Activated CD4-positive, alpha-beta T cell treated with anti-CD3 and anti-CD28 coated beads, Interleukin-2, amount 50 U/mL, for 24 hours (primary cell): ENCODE measurements at regions not wholly inside any gene's neighbourhood (a gene's known extent, or its start where the extent isn't known, plus 50 kb on each side); places are given as distances from the start of the nearest gene placed in this dataset.

Experiments
- DNase-seq, 2 donors: peaks; one replicate each; pipeline ENCODE4 v3.0.0-alpha.2; 2020; ENCODE audit warnings: low read depth in 1 of 2, low spot score in 1 of 2

DNA sequence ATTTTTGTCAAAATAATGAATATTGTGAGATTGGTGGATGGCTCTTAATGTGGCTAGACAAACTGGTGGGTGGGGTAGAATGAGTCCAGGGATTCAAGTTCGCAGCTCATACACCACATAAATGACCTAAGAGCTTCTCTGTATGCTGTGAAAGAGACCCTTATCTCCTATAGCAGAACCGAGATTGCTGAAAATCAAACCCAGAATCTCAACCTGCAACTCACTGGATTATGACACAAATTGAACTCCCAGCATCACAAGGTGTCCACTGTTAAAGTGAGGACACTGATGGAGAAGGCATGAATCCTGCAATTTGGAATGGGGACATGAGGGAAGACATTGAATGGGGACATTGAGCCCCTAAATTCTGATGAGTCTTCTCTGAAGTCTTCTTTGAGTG, 51.3 kb upstream of the CNKSR3 start:
- DNase-seq: no peak

DNA sequence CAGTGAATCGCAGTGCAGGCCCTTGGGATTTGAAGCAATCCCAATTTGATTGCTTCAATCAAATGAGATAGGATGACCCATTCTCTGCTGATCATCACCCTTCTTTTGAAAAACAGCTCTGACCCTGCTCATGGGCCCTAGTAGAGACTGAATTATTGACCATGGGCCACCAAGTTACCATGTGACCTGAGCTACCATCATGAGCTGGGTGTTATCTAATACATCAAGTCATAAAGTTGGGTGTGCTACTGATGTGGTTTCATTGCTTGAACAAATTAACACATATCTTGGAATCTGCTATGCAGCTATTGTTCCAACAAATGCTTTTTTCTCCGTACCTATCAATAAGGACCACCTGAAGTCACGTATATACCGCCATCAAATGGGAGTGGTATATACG, 54.8 kb upstream of the CNKSR3 start:
- DNase-seq: no peak

DNA sequence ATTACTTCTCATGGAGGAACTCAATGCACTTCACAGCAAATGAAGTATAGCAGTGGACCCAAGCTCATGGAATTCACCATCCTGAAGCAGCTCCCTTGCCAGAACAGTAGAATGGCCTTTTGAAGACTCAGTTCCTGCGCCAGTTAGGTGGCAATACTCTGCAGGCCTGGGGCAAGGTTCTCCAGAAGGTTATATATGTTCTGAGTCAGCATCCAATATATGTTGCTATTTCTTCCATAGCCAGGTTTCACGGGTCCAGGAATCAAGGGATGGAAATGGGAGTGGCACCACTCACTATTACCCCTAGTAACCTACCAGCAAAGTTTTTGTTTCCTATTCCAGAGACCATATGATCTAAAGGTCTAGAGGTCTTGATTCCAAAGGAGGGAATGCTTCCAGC, 56.4 kb upstream of the CNKSR3 start:
- DNase-seq: no peak

DNA sequence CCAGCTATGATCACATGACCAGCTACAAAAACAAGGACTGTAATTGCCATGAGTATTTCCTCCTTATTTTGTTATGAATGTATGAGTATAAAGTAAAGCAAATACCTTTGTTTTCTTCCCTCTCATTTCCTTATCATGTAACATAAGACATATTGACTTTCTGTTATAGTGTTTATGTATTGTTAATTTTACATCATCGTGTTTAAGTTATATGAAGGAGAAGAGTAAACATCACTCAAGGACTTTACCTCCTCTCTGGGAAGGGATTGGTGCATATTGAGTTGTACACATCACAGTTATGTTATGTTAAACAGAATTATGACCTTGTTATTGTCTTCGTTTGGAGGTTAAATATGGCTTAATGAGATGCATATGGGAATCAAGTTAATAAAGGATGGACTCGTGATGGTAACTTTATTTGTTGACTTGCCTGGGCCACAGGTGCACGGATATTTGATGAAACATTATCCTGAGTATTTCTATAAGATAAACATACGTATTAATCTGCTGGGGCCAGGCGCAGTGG, 57.3 kb upstream of the CNKSR3 start:
- no peak for DNase-seq

DNA sequence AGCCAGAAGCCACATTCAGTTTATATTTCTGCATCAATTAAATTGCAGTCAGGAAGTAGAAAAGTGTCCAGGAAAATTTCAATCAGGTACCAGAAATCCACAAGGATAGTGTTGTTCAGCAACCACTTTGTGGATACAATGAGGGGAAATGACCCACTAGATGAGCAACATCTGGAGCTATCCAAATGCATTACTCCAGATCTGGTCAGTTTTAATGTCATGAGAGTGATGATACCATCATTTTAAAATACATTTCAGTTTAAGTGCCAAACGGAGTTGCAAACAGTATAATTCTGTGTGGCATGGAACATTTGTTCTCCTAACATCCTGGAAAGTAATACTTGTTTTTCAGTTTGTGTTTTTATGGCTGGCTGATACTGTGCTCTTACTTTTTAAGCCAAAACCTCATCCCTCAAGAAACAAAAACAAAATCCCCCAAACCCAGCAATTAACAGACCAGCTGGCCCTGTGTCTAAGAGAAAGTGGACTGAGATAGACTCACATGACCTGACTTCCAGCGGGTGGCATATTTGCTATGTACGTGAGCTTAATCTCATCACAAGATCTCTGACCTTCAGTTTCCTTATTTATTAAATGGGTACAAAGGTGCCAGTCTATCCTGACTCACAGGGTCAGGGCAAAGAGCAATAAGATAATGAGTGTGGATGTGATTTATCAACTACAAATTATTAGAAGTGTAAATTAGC, 58.8 kb upstream of the CNKSR3 start:
- DNase-seq: no peak

DNA sequence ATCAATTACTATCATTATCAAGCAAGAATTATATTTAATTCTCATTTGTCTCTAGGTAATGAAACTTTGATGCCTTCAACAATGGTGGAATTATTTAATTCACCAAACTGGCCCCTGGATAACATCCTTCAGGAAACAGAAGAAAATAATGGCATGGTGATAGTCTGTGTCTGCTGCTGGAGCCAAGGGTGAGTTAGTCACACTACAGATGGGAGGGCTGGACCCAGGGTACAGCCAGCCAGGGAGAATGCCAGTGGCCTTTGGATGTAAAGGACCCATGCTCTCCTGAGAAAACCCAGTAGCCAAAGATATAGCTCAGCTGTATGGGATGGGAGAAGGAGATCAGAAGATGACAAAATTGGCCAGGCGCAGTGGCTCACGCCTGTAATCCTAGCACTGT, 60.0 kb upstream of the CNKSR3 start:
- no peak for DNase-seq

DNA sequence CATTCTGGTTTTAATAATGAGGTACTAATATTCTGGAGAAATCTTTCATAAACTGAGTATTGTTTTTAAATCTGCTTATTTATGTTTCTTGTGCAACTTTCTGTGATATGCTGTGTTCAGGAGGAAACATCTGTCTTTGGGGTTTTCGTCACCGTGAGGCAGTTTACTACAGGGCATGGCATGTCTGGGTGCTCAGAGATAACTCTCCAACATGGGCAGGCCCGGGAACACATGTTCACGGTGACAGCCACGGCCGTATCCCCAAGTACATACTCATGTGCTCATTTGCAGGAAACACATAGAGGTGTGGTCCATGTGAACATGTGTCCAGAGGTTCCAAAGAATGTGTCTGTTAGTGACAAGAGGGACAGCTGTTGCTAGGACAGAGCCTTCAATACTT, 62.1 kb upstream of the CNKSR3 start:
- DNase-seq: no peak

DNA sequence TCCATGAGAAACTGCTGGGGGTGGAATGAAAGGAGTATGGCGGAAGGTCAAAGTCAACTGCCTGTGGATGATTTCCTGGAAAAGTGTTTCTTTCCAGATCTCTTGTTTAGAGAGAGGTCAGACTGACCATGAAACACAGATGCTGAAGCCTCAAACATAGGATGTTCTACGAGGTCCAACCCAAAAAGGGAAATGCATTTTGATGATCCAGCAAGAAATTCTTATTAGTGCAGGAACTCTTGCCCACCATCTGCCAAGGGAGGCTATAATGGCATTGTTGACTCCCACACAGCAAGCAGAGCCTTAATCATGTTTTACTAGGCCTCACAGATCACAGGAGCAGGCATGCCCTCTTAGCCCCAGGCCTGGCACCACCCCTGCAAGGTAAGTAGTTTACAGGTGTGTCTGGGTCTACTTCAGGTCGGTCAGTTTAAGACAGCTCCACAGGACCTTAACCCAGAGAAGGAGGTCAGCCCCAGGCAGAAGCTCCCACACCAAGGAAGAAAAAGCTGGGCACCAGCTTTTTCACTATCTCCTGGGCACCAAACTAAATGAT, 67.6 kb upstream of the CNKSR3 start:
- no peak for DNase-seq

- no peak for DNase-seq
Measured at GRCh38 chr6:154579046-154579445, 68.6 kb upstream of the CNKSR3 start.

- DNase-seq: no peak
Measured at GRCh38 chr6:154579485-154579884, 69.0 kb upstream of the CNKSR3 start.

- DNase-seq: no peak
Measured at GRCh38 chr6:154580397-154581135, 70.1 kb upstream of the CNKSR3 start.

DNA sequence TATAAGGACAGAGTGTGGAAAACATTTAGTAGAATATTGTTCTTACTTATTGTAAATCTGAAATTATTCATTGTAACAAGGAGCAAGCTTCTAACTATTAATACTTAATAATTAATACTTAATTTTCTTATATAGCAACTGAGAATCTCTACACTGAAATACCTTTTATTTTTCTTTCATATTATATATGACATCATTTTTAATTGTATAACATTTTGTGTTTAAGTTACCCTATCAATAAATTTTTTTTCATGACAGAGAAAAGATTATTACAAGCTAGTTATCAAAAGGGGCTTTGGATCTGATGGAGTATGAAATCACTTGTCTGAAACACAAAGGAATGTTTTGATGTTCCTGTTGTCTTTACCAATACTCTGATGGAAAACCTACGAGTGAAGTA, 72.2 kb upstream of the CNKSR3 start:
- DNase-seq: no peak

DNA sequence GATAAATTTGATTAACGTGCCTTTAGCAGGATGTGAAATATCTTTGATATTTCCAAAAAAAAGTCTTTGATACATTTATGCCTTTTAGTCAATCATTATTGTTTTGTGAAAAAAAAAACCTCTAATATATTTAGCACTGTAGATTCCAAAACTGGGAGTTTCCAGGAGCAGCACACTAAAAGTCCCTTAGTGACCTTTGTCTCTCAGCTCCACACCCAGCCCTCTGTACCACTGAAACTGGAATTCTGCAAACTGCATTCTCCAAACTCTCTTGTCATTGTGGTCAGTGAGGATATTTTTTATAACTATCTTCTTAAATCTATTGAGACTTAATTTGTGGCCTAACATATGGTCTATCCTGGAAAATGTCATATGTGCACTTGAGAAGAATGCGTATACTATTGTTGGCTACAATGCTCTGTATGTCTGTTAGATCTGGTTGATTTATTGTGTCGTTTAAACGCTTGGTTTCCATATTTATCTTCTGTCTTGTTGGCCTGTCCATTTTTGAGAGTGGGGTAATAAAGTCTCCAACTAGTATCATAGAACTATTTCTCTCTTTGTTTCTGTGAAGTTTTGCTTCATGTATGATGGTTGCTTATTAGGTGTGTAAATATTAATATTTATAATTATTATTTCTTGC, 73.2 kb upstream of the CNKSR3 start:
- no peak for DNase-seq

DNA sequence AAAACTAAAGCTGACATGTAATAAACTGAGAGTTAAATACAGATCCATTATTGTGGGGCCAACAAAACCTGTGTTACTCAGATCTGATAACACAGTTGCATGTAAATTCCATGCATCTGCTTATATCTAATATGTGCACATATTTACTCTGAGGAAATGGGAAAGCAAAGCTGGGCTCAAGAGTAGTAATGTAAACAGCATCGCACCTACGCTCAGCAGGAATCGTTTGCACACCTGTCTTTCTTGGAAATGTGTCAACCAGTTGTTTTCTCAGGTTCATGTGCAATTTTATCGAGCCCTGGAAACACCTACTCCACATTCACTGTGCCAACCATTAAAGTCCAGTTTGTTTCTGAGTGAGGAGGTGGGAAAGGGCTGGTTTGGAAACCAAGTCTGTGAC, 80.3 kb upstream of the CNKSR3 start:
- DNase-seq: no peak

DNA sequence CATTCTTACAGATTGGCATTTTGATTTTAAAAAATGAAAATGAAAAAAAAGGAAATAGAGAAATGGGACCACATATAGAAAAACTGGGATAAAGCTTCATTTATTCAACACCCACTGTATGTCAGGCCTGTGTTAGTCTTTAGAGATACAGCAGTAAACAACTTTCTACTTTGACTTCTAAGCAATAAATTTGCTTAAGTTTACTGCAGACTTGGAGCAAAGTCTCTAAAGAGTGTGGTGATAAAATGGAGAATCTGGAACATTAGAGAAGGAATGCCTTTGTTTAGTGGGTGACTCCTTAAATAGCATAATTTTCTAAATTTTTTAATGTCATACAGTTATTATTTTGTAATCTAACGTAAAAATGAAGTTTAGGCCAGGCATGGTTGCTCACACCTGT, 80.7 kb upstream of the CNKSR3 start:
- no peak for DNase-seq

DNA sequence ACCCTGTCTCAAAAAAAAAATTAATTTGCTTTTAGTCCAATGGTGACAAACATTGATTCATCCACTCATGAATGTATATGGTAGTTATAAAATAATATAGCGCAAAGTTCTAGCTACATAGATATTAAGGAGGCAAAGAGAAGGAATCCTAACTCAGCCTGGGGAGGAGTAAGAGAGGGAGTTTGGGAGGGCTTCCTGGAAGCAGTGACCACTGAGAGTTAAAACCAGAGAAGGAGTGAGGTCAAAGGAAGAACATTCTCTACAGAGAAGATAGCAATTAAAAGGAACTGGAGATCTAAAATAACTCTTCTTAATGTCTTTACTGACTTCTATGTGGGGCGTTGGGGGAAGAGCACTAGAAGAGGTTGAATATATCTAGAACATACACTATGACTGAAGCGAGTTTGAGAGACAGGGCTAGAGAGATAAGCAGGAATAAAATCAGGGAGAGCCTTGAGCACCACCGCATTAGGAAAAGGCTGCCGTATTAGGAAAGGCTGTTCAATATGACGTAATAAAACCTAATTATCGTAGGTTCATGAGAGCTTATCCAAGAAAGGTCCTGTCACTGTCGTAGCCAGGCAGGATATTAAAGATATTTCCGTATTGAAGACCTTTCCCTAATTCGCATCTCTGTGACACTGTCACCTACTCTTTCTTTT, 81.8 kb upstream of the CNKSR3 start:
- no peak for DNase-seq

DNA sequence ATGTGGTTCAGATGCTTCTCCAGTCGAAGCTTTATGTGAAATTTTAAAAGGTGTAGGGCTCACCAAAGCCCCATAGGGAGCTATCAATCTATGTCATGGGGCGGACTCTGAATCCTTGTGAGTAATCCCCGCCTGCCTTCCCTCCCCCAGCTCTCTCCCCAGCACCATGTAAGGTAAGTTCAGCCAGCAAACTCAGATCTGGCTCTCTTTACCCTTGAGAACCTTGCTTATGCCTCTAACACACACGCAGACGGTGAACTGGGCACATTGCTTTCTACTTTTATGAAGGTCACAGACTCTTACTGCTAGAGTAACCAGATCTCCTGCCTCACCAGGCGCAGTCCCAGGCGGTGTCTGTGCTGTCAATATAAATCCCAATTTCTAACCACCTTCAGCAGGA, 82.6 kb upstream of the CNKSR3 start:
- no peak for DNase-seq

- no peak for DNase-seq
Measured at GRCh38 chr6:154594496-154595198, 84.2 kb upstream of the CNKSR3 start.

GRCh38 chr6:154595538-154595937, 85.1 kb upstream of the CNKSR3 start:
- no peak for DNase-seq

DNA sequence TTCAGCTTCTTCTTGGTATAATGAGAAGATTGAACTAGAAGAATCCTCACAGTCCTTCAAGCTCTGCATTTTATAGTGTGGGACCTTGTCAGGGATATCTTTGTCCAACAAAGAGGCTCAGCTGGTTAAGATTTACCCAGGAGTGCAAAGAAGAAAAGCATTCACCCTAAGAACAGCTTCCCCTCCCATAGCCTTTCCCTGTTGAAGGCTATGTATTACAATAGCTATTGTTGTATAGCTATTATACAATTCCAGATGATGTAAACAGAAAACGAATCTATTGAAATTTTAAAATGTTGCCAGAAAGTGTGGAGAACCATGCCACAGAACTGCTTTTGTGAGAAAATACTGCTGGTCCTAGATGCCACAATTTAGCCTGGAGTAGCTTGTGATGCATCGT, 85.5 kb upstream of the CNKSR3 start:
- no peak for DNase-seq

DNA sequence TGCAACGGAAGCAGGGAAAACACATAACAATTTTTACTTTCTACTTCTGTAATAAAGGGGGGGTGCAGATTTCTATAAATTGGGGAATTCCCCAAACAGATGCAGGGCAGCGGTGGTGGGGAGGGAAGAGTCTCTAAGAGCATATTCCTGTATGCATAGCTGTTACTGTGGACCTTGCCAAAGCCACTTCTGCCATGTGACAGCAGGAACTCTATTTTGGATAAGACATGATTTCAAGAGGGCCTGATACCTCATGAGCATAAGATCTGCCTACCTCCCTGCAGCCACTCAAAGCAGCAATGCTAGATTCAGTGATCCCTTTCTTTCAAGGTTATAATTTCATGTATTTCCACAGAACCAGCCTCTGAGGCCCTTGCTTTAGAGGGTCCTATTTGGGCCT, 86.2 kb upstream of the CNKSR3 start:
- DNase-seq: no peak
